SW 1271 (cell line): ENCODE measurements at regions not wholly inside any gene's neighbourhood (a gene's known extent, or its start where the extent isn't known, plus 50 kb on each side); places are given as distances from the start of the nearest gene placed in this dataset.
A peak's percentile ranks its signal among the peaks of the same experiment; 100 is the strongest.
"Not testable (repeated sequence)": the region's sequence is repeated elsewhere in the genome, so short reads cannot be mapped to it uniquely, and the experiment has no call there.

ENCODE experiments used
- DNase-seq, 2 experiments: peaks; one replicate each; lab custom pipeline; 2025; lab: John Stamatoyannopoulos, UW

DNA sequence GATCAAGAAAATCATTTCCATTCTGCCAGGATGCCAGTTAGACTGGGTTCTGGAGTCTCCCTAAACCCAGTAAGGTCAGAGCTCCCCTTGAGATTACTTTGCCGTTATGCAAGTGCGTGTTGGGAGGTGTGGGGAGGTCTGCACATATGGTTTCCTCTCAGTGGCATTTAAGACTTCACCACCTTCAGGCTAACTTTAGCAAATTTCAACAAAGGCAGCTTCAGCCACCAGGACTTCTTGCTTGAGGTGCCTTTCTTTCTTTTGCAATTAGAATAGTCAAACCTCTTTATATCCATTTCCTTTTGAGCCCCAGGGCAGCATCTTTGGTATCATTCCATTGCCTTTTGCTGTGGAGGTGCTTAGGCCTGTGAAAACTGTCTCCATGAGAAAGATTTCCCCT lies 117.2 kb upstream of the CCND2 start:
- DNase-seq = no peak

DNA sequence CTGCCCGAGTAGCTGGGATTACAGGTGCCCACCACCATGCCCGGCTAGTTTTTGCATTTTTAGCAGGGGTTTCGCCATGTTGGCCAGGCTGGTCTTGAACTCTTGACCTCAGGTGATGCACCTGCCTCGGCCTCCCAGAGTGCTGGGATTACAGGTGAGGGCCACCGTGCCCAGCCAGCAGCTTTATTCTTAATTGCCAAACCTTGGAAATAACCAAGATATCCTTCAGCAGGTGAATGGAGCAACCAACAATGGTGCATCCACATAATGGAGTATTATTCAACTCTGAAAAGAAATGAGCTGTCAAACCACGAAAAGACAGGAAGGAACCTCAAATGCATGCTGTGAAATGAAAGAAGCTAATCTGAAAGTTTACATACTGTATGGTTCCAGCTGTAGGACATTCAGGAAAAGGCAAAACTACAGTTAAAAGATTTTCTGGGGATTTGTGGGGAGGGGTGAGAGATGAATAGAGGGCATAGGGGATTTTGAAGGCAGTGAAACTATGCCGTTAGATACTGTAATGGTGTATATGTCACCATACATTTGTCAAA lies 118.8 kb upstream of the CCND2 start:
- DNase-seq = no peak

- DNase-seq = no peak
Measured at GRCh38 chr12:4153343-4153892, 120.1 kb upstream of the CCND2 start.

DNA sequence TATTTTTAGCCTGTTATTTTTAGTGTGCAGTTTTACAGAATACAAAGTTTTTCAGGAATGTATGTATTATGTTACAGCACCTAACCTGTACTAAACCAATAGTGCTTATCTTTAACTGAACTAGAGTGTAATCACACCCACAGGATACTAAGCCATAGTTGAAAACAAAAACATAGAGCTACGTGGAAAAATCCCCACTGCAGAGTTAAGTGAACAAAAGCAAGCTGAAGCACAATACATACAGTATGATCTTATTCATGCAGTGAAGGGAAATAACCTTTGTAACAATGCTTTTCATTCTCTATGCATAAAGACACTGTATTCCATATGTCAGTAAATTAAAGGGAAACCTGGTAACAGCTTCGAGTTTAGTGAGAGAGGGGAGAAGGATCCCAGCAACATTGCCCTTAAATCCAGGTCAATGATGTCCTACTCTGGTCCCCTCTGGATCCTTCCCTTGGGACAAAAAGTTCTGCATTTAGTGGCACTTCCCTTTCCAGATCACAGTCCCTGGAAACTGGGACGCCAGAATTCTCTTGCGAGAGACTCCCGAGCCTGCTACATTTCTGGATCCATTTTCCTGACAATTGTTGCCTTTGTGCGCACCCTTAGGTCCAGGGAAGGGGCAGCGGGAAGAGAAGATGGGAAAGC lies 121.3 kb upstream of the CCND2 start:
- DNase-seq = no peak

- DNase-seq = no peak
Measured at GRCh38 chr12:4151362-4152121, 122.0 kb upstream of the CCND2 start.

- not testable (repeated sequence) for DNase-seq
Measured at GRCh38 chr12:4150355-4150754, 123.2 kb upstream of the CCND2 start.

- no peak for DNase-seq
Measured at GRCh38 chr12:4148418-4149056, 125.0 kb upstream of the CCND2 start.

GRCh38 chr12:4147031-4147481 lies 126.5 kb upstream of the CCND2 start:
- DNase-seq = no peak

GRCh38 chr12:4145990-4146859 lies 127.3 kb upstream of the CCND2 start:
- no peak for DNase-seq

- DNase-seq = no peak
Measured at GRCh38 chr12:4144676-4145075, 128.9 kb upstream of the CCND2 start.

DNA sequence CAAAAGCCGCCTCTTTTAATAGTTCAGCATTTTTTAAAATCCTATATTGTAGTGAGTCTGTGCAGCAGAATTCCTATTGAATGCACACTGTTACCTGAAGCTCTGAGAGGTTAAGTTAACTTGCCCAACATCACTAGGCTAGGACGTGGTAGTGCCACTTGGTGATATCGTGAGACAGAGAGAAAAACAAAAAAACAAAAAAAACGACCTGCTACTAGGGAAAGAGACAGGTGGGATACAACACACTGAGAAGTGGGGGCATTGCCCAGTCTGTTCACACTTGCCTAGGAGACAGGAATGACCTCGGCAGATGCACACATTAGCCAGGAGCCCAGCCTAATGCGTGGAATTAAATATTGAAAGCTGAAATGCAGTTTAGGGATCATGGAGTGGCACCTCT lies 129.7 kb upstream of the CCND2 start:
- DNase-seq = peak in 1 of 2 experiments; percentile 21

DNA sequence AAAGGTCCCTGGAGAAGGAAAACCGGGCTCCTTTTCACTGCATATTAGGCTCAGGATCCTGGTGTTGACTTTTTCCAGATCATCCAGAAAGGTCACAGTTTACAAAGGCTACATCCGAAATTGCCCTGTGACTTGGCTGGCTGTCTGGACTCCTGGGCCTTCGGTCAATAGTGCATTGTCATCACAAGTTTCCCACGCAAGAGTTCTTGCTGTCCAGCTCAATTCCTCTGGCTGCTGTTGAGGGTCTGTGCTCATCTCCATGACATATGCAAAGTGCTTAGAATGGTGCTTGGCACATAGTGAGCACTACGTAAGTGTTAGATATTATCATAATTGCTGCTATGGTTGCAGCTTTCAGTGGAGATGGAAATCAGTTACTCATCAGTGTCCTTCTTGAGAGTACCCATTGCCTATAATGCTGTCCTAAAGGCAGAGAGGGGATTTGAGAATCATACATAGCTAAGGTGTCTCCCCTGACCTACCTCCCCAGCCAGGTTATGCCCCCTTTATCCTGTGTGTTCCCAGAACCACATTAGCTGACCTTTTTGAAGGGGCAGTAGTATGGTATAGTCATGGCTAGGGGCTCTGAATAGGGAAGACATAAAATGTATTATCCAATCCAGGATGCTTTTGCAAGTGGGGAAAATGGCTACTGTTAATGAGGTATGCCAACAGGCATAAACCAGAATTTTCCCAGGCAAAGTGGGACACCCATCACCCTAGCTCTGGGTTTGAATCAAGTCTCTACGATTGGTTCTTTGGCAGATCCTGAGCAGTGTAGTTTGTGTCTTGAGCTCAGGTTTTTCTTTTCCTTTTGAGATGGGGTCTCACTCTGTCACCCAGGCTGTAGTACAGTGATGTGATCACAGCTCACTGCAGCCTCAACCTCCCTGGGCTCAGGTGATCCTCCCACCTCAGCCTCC lies 132.0 kb upstream of the CCND2 start:
- DNase-seq = no peak

DNA sequence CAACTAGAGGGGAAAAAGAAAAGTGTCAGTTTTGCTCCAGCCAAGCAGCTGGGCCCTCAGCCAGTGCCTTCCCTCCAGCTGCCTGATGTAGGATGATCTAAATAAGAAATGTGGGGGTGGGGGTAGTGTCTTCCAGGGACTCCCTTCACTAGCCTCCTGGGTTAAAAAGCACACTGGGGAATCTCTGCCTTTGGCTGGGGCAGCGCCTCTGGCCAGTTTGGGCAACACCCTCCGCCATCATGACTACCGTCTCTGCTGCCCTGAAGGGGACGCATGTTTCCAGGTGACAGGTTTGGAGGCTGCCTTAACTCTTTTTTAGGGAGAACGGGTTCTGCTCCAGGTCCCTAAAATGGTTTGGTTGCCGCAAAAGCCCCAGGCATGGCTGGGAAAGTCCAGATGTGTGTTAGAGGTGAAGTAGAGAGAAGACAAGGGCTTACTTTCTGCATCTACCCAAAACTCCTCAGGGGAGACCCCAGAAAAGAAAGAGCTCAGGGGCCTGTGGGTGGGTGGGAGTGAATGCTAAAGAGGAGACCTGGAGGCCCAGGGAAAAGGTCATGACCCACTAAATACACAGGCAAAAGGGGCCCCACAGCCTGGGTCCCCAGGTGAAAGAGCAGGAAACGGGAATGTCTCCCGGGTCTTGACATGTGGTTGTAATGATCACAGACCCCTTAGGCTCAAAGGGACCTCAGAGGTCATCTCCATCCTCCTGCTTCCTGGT lies 132.8 kb upstream of the CCND2 start:
- no peak for DNase-seq

DNA sequence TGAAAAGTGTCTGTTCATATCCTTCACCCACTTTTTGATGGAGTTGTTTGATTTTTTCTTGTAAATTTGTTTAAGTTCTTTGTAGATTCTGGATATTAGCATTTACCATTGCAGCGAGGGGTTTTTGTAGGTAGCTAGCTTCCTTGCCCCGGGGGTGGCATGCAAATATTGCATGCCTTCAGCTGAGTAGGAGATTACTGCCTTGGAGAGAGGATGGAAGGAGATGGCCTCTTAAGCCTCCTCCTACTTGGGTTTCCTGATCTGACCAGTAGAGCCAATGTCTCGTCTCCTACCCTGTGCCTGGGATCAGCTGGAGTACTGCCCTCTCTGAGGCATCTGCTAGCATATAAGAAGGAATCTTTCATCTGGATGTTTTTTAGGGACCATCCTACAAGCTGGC lies 134.4 kb upstream of the CCND2 start:
- DNase-seq = no peak

- DNase-seq = not testable (repeated sequence)
Measured at GRCh38 chr12:4138532-4138931, 135.0 kb upstream of the CCND2 start.

DNA sequence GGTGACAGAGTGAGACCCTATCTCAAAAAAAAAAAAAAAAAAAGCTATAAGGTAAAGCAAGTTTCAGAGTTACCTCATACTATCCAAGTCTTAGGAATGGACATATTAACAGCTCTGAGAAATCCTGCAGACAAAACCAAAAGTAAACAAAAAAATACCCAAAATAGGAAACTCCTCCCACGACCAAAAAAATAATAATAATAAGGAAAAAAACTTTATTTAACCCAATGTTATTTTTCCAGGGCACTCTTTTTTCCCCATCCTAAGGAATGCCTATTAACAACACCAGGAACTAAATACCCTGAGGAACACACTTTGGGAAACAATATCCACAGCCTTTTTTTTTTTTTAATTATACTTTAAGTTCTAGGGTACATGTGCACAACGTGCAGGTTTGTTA lies 135.5 kb upstream of the CCND2 start:
- no peak for DNase-seq

DNA sequence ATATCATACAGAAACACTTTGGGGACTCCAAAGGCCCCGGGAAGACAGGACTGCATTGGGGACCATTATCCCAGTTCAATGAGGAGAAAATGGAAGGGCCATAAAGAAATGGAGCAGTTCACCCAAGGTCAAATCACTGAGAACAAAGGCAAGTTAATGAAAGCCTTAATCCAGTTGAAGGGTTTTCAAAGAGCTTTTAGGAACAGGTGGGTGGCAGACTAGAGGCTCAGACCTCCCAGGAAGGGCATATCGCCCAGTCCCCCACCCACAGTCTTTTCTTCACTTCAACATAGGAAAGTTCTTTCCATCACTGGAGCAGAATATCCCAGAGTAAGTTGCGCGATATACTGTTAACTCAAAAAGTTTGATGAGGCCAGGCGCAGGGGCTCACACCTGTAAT lies 136.1 kb upstream of the CCND2 start:
- no peak for DNase-seq

DNA sequence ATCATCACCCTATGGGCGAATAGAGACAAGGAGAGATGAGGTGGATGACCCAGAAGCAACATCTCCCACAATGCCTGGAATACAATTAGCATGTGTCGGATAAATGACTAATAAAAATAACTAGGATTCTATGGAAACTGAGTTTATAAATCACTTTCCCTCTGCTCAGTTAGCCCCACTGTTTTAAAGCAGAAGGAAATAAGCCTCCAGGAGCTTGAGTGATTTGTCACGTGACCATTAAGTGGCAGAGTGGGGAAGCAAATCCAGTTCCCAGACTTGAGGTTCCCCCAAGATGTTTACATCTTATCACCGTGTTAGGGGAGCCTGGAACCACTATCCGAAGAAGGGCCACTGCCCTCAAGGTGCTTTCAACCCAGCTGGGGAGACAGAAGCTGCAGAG lies 136.5 kb upstream of the CCND2 start:
- no peak for DNase-seq

- DNase-seq = no peak
Measured at GRCh38 chr12:4135919-4136605, 137.5 kb upstream of the CCND2 start.
